SH-SY5Y (cell line): ENCODE measurements at regions not wholly inside any gene's neighbourhood (a gene's known extent, or its start where the extent isn't known, plus 50 kb on each side); places are given as distances from the start of the nearest gene placed in this dataset.

Experiments
- GATA2 ChIP-seq: IDR thresholded peaks from 2 replicates; pipeline ENCODE4 v1.6.1; 2011; ENCODE audit warnings: mild to moderate bottlenecking, low read depth, low read length
- GATA3 ChIP-seq: IDR thresholded peaks from 2 replicates; pipeline ENCODE4 v1.6.1; 2011; ENCODE audit warnings: low read depth, mild to moderate bottlenecking, low read length, moderate library complexity

DNA sequence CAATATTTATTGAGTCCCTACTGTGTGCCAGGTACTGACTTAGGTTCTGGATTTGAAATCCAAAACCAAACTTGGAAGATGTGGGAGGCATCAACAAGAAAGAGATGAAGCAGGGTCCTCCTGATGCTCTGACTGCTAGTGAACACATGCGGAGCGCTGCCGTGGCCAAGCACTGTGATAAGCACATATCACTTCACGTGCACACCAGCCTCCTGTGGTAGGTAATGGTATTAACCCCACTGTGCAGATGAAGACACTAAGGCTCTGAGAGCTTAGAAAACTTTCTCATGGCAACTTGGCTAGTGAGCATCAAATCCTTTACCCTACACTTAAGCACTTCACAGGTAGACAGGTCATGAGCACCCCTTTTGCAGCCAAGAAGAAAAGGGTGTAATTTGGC is 216.1 kb downstream of the HAUS1 start:
- TF ChIP-seq GATA2 (no peak), GATA3 (no peak)
